DOHH2 (cell line): ENCODE measurements at regions not wholly inside any gene's neighbourhood (a gene's known extent, or its start where the extent isn't known, plus 50 kb on each side); places are given as distances from the start of the nearest gene placed in this dataset.

Experiments used
- EZH2phosphoT487 ChIP-seq: fragments of 200-600 bp; sonication (generic); IDR thresholded peaks from 2 replicates; pipeline ENCODE4 v1.6.1; 2017; ENCODE audit warnings: borderline replicate concordance, mild to moderate bottlenecking, antibody characterized with exemption, low read length, moderate library complexity, mixed read lengths
- TF ChIP-seq, protein P1 (sequence below): fragments of 200-600 bp; sonication (generic); IDR thresholded peaks from one replicate; pipeline ENCODE4 v1.5.1; 2014; ENCODE audit warnings: antibody characterized with exemption, mild to moderate bottlenecking, low read depth, low read length; ENCODE audit not compliant: poor library complexity, severe bottlenecking

DNA sequence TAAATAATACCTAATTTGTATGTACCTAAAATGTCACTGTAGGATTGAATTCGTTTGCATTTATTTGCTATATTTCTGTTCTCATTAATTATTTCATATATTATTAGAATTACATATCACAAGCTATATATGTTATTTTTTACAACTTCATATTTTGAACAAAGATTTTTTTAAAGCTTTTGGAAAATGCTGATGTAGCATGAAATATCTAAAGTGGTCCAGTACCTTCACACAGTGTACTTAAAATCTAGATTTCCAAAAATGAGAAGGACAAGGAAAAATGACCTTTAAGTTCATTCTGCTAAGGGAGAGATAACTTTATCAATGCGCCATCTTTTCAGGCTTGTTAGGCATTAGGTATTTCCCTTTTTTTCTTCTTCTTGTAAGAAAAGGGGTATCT is 71.8 kb downstream of the LARP7 start:
- TF ChIP-seq, protein P1, sequence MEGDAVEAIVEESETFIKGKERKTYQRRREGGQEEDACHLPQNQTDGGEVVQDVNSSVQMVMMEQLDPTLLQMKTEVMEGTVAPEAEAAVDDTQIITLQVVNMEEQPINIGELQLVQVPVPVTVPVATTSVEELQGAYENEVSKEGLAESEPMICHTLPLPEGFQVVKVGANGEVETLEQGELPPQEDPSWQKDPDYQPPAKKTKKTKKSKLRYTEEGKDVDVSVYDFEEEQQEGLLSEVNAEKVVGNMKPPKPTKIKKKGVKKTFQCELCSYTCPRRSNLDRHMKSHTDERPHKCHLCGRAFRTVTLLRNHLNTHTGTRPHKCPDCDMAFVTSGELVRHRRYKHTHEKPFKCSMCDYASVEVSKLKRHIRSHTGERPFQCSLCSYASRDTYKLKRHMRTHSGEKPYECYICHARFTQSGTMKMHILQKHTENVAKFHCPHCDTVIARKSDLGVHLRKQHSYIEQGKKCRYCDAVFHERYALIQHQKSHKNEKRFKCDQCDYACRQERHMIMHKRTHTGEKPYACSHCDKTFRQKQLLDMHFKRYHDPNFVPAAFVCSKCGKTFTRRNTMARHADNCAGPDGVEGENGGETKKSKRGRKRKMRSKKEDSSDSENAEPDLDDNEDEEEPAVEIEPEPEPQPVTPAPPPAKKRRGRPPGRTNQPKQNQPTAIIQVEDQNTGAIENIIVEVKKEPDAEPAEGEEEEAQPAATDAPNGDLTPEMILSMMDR, result no peak
- no peak for TF ChIP-seq EZH2phosphoT487
